Heart right ventricle (tissue), 16 donors: ENCODE measurements at regions not wholly inside any gene's neighbourhood (a gene's known extent, or its start where the extent isn't known, plus 50 kb on each side); places are given as distances from the start of the nearest gene placed in this dataset.

Source experiments
- ATAC-seq, 8 donors: fragments of 200-7000 bp; cut with Tn5 transposase; one replicate each; pipeline ENCODE4 v1.9.1; 2020; ENCODE audit warnings: mild to moderate bottlenecking in 8 of 8, moderate library complexity in 8 of 8, moderate number of reproducible peaks in 1 of 8
- DNase-seq, 2 donors: peaks; one replicate each; pipeline ENCODE4 v3.0.0-alpha.2; 2020
- H3K27ac ChIP-seq, 10 donors: fragments of 200-600 bp; sonication (generic) in 2 of 10; one replicate each; pipeline versions ENCODE4 v1.5.0 to v1.8.0; 2020 to 2022; ENCODE audit warnings: mild to moderate bottlenecking in 3 of 10
- H3K27me3 ChIP-seq, 7 donors: fragments of 200-600 bp; one replicate each; pipeline ENCODE4 v1.8.0; 2021 to 2022; ENCODE audit warnings: mild to moderate bottlenecking in 2 of 7
- H3K36me3 ChIP-seq, 9 donors: fragments of 200-600 bp; sonication (generic) in 1 of 9; one replicate each; pipeline versions ENCODE4 v1.5.0 to v1.8.0; 2020 to 2022; ENCODE audit warnings: mild to moderate bottlenecking in 2 of 9
- H3K4me1 ChIP-seq, 9 donors: fragments of 200-600 bp; sonication (generic) in 1 of 9; one replicate each; pipeline versions ENCODE4 v1.5.0 to v1.8.0; 2020 to 2022; ENCODE audit warnings: mild to moderate bottlenecking in 4 of 9
- H3K4me3 ChIP-seq, 10 donors: fragments of 200-600 bp; sonication (generic) in 2 of 10; one replicate each; pipeline versions ENCODE4 v1.5.0 to v1.8.0; 2020 to 2022; ENCODE audit warnings: mild to moderate bottlenecking in 7 of 10, moderate library complexity in 2 of 10
- H3K9me3 ChIP-seq, 11 donors: fragments of 200-600 bp in 10 of 11; sonication (generic) in 2 of 11; one replicate each; pipeline versions ENCODE4 v1.5.0 to v1.8.0; 2013 to 2022; ENCODE audit warnings: mild to moderate bottlenecking in 2 of 11, control low read depth in 1 of 11, moderate library complexity in 1 of 11
- CTCF ChIP-seq, 9 donors: fragments of 200-600 bp; sonication (generic) in 2 of 9; IDR thresholded peaks; one replicate each; pipeline versions ENCODE4 v1.5.0 to v1.8.0; 2021 to 2022; ENCODE audit warnings: antibody characterized with exemption in 9 of 9, mild to moderate bottlenecking in 5 of 9, moderate library complexity in 1 of 9
- WGBS, 2 donors: extraction: QIAGEN DNeasy Blood & Tissue Kit; methylation state at CpG; one replicate each; pipeline ENCODE4 v1.1.7; 2013; ENCODE audit warnings: inconsistent platforms in 1 of 2; 5-methylcytosine and 5-hydroxymethylcytosine counted together
- intact Hi-C, 10 donors: fragments of 100-400 bp; cut with DNase I; formaldehyde crosslinking; loops; one replicate each; pipeline versions ENCODE4 v1.11.1 to v1.14.2; 2022
- donor health status: Arrhythmogenic right ventricular cardiomyopathy.
- donor health status: ischemic (EF 13 %, LVEDD 7.1; RV severe dilation, severe dysfunction).
- donor health status: healthy with polysubstance abuse.
- donor health status: DM: no; HTN: yes; CAD: no.
- donor health status: DM: no; HTN: no; CAD: no.
- donor health status: ischemic (EF 25% LVEDD 6.9; RV normal size, moderate dysfunction).
- donor health status: ischemic (EF 25% LVEDD 5.7; RV mildly dilated, moderate dysfunction).
- donor health status: healthy.
- donor health status: DM: yes; HTN: yes; CAD: no.
- donor health status: Ischemic cardiomyopathy.
- donor health status: ischemic (EF 35%, LVEDD 5.7; RV mildly dilated, moderate dysfunction).
- donor health status: nonischemic (EF 11% LVEDD 7.7; RV severe dilation, severe dysfunction).
- donor health status: DM: yes; HTN: yes; CAD: no.
- donor health status: PGD.
- donor health status: ischemic (EF 29% LVEDD 5.4; RV normal size, mild dysfunction).
- donor health status: nonischemic (EF 23%, LVEDD 6.1; RV moderate dilation, normal function).

DNA sequence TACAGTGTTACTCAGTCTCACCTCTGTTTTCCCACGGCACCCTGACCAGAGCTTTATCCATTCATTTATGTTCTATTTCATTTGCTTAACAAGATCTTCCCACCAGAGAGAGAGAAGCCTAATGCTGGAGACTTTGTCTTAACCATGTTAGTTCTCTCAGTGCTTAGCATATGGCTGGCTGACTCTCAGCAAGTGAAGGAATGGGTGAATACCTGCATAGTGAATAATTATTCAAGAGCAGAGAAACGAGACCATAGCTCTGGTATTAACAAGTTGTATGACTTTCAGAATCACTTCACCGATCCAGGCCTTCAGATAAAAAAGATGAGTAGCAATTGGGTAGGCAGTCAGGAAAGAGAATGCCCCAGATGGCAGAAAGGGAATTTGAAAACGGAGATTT lies 686.3 kb downstream of the LIG4 start:
- no peaks in the 10 kb centered on the region for H3K27me3 ChIP-seq
- no peak for TF ChIP-seq CTCF (IDR thresholded peaks at IDR 0.05)
- 74 to 75% methylated on average over 4 of the region's 4 CpGs for WGBS, 2 donors
- DNase-seq: no peak
- H3K4me1 ChIP-seq: no peaks in the 10 kb centered on the region
- H3K9me3 ChIP-seq: no peaks in the 10 kb centered on the region
- H3K27ac ChIP-seq: no peak overlapping the region
- intact Hi-C loops: no loop called here
- H3K4me3 ChIP-seq: no peak overlapping the region
- no peak for ATAC-seq
- no peaks in the 10 kb centered on the region for H3K36me3 ChIP-seq

- TF ChIP-seq CTCF (IDR thresholded peaks at IDR 0.05): no peak
- H3K36me3 ChIP-seq: no peaks in the 10 kb centered on the region
Observed at GRCh38 chr13:107518780-107519179, 696.6 kb downstream of the LIG4 start.

DNA sequence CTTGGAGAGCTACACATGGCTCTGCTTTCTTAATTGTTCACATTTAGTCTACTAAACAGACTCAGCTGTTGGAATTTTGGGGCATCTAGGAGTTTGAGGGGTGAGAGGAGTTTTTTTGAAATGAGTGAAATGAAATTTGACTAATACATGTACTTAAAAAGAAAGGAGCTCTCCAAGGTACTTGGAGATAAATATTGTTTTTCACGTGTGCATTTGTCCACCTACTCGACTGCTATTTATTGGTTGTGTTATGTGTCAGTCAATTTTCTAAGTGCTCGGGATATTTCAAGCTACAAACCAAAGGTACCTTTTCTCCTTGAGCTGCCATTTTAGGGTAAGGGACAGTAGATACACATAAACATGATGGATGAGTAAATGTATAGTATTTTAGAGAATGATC lies 697.0 kb downstream of the LIG4 start:
- H3K4me1 ChIP-seq: no peaks in the 10 kb centered on the region
- no peak overlapping the region for H3K4me3 ChIP-seq
- WGBS, 2 donors: 52 to 55% methylated on average over 3 of the region's 3 CpGs
- DNase-seq: no peak
- no peak for ATAC-seq
- H3K36me3 ChIP-seq: no peaks in the 10 kb centered on the region
- no peak for TF ChIP-seq CTCF (IDR thresholded peaks at IDR 0.05)
- peaks cover 0 to 10% (median 0%) of the 10 kb centered on the region in 11 donors for H3K9me3 ChIP-seq
- no peak overlapping the region for H3K27ac ChIP-seq
- peaks cover 0 to 4% (median 0%) of the 10 kb centered on the region in 7 donors for H3K27me3 ChIP-seq
- intact Hi-C loops: no loop called here

More at GRCh38 chr13:107518780-107519179, 696.6 kb downstream of the LIG4 start:
- intact Hi-C loops: no loop called here
- peaks cover 0 to 10% (median 0%) of the 10 kb centered on the region in 11 donors for H3K9me3 ChIP-seq
- WGBS, 2 donors: 88 to 91% methylated on average over 4 of the region's 4 CpGs
- peaks cover 0 to 4% (median 0%) of the 10 kb centered on the region in 7 donors for H3K27me3 ChIP-seq
- no peak overlapping the region for H3K4me3 ChIP-seq
- no peak for DNase-seq
- no peak for ATAC-seq
- H3K4me1 ChIP-seq: no peaks in the 10 kb centered on the region
- no peak overlapping the region for H3K27ac ChIP-seq

DNA sequence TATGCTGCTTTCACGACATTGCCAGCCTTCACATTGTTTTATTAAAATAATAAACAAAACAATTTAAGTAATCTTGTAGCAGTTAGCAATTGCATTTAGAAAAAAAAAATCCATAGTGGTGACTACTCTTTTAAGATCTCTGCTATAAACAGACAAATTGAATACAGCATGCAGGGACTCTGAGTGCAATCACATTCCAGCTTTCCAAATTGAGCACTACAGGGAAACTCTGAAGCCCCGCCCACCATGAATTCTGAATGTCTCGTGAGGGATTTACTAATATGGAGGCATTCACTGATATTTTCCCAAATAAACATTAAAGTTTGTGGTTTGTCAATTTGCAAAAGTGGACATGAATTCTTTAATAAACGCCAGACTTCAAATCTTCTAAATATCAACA lies 698.8 kb downstream of the LIG4 start:
- H3K27ac ChIP-seq: no peak overlapping the region
- H3K36me3 ChIP-seq: no peaks in the 10 kb centered on the region
- no peak overlapping the region for H3K4me3 ChIP-seq
- DNase-seq (no peak), ATAC-seq (no peak)
- peaks cover 0 to 4% (median 0%) of the 10 kb centered on the region in 7 donors for H3K27me3 ChIP-seq
- no peaks in the 10 kb centered on the region for H3K4me1 ChIP-seq
- 79 to 83% methylated on average over 4 of the region's 4 CpGs for WGBS, 2 donors
- intact Hi-C loops: no loop called here
- no peak for TF ChIP-seq CTCF (IDR thresholded peaks at IDR 0.05)
- H3K9me3 ChIP-seq: peaks cover 0 to 10% (median 0%) of the 10 kb centered on the region in 11 donors
